HG03097 (cell line): ENCODE measurements at regions not wholly inside any gene's neighbourhood (a gene's known extent, or its start where the extent isn't known, plus 50 kb on each side); places are given as distances from the start of the nearest gene placed in this dataset.

ENCODE experiments used
- ATAC-seq: cut with Tn5 transposase; IDR thresholded peaks from one replicate; pipeline ENCODE4 v1.9.1; 2021; ENCODE audit not compliant: unreplicated experiment, low FRiP score

DNA sequence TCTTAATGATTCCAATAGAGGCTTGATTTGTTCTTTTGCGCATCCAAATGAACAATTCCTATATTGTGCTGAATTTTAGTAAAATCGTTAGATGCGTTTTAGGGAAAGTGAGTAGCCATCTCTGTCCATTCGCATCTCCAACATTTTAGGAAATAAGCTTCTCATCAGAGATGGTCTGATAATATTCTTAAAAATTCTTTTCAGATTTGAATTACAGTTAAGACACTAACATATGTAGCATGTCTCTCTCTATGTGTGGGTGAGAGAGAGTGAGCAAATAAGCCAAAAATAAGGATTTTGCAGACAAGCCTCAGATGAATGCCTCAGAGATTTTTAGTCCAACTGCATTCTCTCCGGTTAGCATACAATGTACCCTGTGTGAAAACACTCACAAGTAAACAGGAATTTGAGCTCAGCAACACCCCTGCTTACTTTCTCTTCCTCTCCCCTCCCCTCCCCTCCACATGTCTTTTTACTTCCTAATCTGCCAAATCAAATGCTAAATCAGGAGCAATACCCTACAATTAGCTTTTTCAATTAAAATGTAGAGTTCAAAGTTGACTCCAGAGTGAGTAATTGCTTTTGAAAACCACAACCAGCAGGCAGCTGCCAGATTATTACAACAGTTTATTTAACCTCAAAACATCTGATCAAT is 354.4 kb downstream of the CRPPA start:
- ATAC-seq, result no peak

DNA sequence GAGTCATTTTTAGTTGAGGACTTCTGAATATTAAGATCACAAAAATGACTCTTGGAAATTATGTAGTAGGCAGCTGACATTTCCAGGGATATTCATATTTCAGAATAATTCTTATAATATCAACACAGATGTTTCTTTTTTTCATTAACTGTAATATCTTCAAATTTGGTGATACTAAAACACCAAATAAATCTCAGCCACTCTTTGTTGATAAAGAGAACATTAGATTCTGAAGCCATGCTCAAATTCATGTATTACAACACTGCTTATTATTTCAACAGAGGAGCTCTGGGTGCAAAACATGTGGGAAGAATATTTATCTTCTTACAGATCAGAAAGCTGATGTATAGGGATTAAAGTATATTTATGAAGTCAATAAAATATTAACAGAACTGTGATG is 355.4 kb downstream of the CRPPA start:
- ATAC-seq, result no peak

GRCh38 chr7:16063716-16064675 is 357.3 kb downstream of the CRPPA start:
- no peak for ATAC-seq

DNA sequence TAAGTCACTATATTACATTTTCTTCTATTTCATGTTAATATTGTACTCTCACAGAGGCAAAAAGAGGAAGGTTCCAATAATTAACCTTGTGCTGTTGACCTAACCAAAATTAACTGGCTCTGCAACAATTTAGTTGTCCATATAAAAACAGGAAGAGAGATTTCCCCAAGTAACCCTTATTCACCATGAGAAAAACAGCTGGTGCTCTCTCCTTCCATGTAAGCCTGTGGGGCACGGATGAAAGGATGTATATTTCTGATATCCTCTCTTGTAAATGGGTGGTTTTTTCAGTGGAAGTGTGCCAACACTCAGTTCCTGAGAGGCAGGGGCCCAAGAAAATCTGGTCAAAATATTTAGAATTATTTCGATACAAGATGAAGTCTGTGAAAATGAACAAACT is 358.1 kb downstream of the CRPPA start:
- ATAC-seq, result no peak

DNA sequence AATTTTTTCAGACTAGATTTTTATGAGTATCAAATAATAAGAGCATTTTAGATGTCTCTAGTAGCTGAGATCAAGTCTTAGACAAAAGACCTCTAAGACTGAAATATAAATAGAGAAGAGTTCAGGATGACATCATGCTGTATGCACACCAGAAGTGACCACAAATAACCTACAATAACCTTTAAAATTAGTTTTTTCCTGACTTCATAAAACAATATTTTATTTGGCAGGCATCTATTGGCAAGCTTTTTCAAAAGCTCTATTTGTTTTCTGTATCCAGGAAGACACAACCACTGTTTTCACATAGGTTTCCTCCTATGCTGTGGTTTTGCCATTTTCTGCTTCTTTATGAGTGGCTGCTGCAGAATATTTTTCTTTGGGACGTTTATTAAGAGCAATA is 359.1 kb downstream of the CRPPA start:
- no peak for ATAC-seq

- no peak for ATAC-seq
Observed at GRCh38 chr7:16061630-16062029, 359.7 kb downstream of the CRPPA start.

DNA sequence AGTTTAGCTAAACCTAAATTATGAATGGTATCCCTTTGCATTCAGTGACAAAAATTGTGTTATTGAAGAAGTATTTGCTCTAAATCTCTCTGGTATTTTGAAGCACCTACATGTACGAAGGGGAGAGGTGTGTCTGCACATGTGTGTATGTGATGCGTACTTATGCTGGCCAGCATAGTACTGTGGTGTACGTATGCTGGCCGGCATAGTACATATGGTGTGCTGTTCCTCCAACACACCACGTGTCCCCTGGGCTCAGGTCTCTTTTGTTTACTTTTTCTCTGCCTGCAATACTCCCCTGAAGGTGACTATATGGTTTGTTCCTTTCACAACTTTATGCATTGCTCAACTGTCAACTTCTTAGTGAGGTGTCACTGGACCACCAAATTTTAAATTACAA is 360.3 kb downstream of the CRPPA start:
- no peak for ATAC-seq

DNA sequence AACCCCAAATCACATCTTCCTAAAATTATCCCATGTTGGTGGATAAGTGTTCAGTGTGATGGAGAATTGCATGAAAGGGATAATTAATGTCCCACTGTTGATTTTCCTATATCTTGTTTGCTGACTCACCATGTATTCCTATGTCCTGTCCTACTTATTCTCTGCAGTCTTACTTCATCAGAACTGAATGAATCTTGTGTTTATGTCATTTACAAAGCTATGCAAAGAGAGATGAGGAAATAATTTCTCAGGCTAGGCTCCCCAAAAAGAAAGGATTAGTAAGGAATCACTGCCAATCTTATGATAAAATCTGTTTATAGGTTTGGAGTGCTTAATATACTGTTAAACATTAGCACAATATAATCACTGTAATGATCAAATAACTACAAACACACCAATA is 360.8 kb downstream of the CRPPA start:
- no peak for ATAC-seq

DNA sequence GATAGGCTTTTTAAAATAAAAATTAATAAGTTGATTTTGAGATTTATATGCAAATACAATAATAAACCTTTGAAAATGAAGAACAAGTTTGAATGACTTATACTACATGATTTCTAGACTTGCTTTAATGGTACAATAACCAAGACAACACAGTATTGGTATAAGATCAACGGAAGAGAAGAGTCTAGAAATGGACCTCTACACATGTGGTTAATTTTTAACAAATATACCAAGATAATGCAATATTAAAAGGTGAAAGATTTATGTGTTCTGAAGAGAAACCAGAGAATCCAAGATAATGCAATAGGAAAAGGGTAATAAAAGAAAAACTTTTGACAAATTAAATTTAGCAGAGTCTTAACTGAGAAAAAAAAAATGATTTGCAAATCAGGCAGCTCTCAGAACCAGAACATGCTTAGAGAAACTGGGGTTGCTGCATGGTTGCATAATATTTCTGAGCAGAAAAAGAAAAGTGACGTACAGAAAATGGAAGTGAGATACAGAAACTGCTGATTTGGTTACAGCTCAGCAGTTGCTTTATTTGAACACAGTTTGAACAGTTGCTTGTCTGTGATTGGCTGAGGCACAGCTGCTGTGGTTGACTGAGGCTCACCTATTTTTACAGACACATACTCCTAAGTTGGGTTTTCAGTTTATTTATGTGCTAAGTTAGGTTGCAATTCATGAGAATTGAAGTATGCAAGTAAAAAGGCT is 365.9 kb downstream of the CRPPA start:
- no peak for ATAC-seq

DNA sequence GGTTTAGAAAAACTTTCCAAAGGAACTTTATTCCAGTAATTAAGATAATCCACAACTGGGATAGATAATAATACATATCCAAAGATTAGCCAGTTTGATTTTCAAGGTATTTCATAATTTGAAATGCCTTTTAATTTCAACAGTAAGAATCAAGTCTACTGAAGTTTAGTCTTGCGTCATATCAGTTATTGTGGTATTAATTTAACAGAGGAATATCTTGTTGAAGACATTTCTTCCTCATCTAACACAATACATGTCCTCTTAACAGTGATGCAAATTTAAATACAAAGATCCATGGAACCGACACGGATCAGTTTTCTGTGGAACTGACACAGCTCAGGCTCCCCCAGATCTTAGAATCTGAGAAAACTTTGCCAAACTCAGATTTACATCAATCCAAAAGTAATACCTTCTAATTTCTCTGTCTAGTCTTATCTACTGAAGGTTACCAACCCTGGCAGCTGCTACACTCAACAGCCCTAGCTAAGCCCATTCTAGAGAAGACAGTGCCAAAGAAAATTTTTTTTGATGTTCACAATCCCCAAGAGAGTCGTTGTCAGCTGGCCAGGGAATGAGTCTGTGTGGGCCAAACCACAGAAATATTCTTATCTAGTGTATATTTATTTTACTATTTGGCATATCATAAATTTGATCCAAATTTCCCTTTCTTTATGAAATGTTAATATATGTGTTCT is 365.2 kb upstream of the MEOX2 start:
- ATAC-seq, result no peak

- ATAC-seq, result no peak
Observed at GRCh38 chr7:16046041-16046440, 359.6 kb upstream of the MEOX2 start.

GRCh38 chr7:16045296-16045695 is 358.8 kb upstream of the MEOX2 start:
- no peak for ATAC-seq

GRCh38 chr7:16044645-16045044 is 358.2 kb upstream of the MEOX2 start:
- no peak for ATAC-seq

DNA sequence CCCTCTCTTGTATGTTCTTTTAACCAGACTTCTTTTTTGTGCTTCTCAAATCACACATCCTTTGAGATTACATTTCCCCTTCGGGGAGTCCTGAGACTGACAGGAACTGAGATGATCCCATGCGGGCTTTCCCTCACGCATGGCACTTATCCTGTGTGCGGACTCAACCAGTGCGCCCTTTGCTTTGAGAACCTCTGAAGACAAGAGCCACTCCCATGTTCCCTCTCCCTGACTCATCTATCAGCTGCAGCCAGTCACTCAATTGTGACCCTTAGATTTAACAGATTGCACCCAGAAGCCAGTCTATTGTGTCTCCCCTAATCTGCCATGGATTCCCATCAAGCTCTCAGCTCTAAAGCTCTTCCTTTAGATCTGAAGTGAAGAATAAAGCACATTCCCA is 353.9 kb upstream of the MEOX2 start:
- ATAC-seq, result no peak

- no peak for ATAC-seq
Observed at GRCh38 chr7:16038906-16039305, 352.4 kb upstream of the MEOX2 start.

GRCh38 chr7:16035392-16035791 is 348.9 kb upstream of the MEOX2 start:
- no peak for ATAC-seq

DNA sequence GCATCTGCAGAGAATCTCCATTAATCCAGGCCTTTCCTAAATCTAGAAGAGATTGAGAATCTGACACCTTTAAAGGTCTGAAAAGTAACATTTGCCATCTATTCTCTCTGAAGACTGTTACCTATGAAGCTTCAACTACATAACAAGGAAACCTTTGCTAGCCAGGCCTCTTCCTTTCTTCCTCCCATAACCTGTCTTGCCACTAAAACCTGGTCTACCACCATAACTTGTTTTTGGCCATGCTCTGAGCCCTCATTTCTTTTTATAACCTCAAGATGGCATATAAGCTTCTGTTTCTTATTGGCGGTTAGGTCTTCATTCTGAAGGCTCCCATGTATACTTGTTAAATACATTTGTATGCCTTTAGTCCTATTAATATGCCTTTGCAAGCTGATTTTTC is 348.4 kb upstream of the MEOX2 start:
- ATAC-seq, result no peak

DNA sequence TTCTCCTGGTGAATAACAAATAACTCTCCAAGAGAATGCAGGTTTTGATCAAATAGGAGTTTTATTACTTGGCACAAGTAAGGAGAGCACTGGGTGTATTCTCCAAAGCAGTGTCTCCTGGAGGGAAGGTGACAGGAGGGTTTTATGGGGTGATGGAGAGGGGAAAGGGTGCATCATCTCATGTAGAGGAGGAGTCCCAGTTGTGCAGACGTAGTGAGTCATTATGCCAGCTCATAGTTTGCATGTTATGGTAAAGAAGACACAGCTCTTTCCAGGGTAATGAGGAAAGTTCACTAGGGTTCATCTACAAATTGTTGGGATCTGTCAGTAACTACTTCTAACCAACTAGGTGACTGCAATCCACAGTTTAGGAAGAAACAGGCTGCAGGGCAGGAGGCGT is 347.9 kb upstream of the MEOX2 start:
- ATAC-seq, result no peak

GRCh38 chr7:16033233-16033632 is 346.8 kb upstream of the MEOX2 start:
- no peak for ATAC-seq

DNA sequence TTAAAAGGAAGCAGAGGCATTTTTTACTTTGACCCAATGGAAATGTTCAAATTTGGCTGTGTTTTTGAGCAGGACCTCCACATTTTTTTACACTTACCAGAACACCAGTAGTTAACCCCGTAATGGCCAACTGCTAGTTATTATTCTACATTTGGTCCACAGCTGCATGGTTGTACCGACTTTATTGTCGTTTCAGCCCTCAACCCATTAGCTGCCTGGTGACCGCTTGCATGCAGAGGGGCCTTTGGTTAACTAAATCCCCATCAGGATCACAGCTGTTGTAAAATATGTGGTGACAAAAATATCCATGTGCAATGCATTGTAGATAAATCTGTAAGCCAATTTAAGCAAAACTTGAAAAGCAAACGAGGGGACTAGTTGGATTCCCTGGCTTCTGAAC is 342.2 kb upstream of the MEOX2 start:
- ATAC-seq, result no peak

- no peak for ATAC-seq
Observed at GRCh38 chr7:16028103-16028502, 341.6 kb upstream of the MEOX2 start.
